Liver (tissue), 8 donors: ENCODE measurements at regions not wholly inside any gene's neighbourhood (a gene's known extent, or its start where the extent isn't known, plus 50 kb on each side); places are given as distances from the start of the nearest gene placed in this dataset.

Source experiments
- DNase-seq: peaks from one replicate; pipeline ENCODE4 v3.0.0-alpha.2; 2017; ENCODE audit warnings: low spot score
- H3K27ac ChIP-seq, 2 donors: one replicate each; pipeline ENCODE4 v1.7.0; 2013; ENCODE audit warnings: inconsistent platforms in 2 of 2, low read length in 2 of 2, control low read depth in 1 of 2, low read depth in 1 of 2, mild to moderate bottlenecking in 1 of 2
- H3K27me3 ChIP-seq, 4 donors: one replicate each; pipeline versions ENCODE4 v1.6.1 to v1.7.0; 2013; ENCODE audit warnings: low read length in 3 of 4, inconsistent platforms in 1 of 4, mild to moderate bottlenecking in 1 of 4, moderate library complexity in 1 of 4; ENCODE audit not compliant: control insufficient read depth in 4 of 4, insufficient read depth in 4 of 4
- H3K36me3 ChIP-seq, 4 donors: one replicate each; pipeline versions ENCODE4 v1.6.1 to v1.7.0; 2013; ENCODE audit warnings: low read length in 3 of 4, mild to moderate bottlenecking in 3 of 4, low read depth in 1 of 4, moderate library complexity in 1 of 4; ENCODE audit not compliant: control insufficient read depth in 4 of 4, insufficient read depth in 3 of 4
- H3K4me1 ChIP-seq, 4 donors: one replicate each; pipeline versions ENCODE4 v1.6.1 to v1.7.0; 2013; ENCODE audit warnings: low read length in 3 of 4, mild to moderate bottlenecking in 3 of 4, moderate library complexity in 1 of 4; ENCODE audit not compliant: control insufficient read depth in 4 of 4, insufficient read depth in 4 of 4
- H3K4me3 ChIP-seq, 3 donors: one replicate each; pipeline versions ENCODE4 v1.6.1 to v1.7.0; 2013; ENCODE audit warnings: low read length in 3 of 3, control low read depth in 1 of 3, low read depth in 1 of 3, mild to moderate bottlenecking in 1 of 3
- H3K9ac ChIP-seq, 2 donors: one replicate each; pipeline ENCODE4 v1.7.0; 2013; ENCODE audit warnings: low read length in 2 of 2, mild to moderate bottlenecking in 2 of 2, moderate library complexity in 2 of 2, control low read depth in 1 of 2, low read depth in 1 of 2
- H3K9me3 ChIP-seq, 4 donors: one replicate each; pipeline versions ENCODE4 v1.6.1 to v1.7.0; 2013; ENCODE audit warnings: low read length in 3 of 4; ENCODE audit not compliant: control insufficient read depth in 4 of 4
- ATF3 ChIP-seq: IDR thresholded peaks from 2 replicates; pipeline ENCODE4 v1.6.1; 2016; ENCODE audit warnings: antibody characterized with exemption
- EGR1 ChIP-seq, 2 donors: IDR thresholded peaks; 2 replicates each; pipeline ENCODE4 v1.6.1; 2016 to 2018; ENCODE audit warnings: antibody characterized with exemption in 2 of 2, low read depth in 2 of 2
- FOXA2 ChIP-seq: IDR thresholded peaks from 2 replicates; pipeline ENCODE4 v1.6.1; 2016; ENCODE audit warnings: antibody characterized with exemption
- HNF4A ChIP-seq, 2 donors: conservative IDR thresholded peaks; 2 replicates each; pipeline ENCODE4 v1.6.1; 2016; ENCODE audit warnings: antibody characterized with exemption in 2 of 2, mild to moderate bottlenecking in 2 of 2
- HNF4G ChIP-seq: IDR thresholded peaks from 2 replicates; pipeline ENCODE4 v1.6.1; 2016; ENCODE audit warnings: antibody characterized with exemption
- JUND ChIP-seq, 2 donors: IDR thresholded peaks; 2 replicates each; pipeline ENCODE4 v1.6.1; 2016; ENCODE audit warnings: antibody characterized with exemption in 2 of 2
- MAX ChIP-seq: IDR thresholded peaks from 2 replicates; pipeline ENCODE4 v1.6.1; 2016; ENCODE audit warnings: antibody characterized with exemption
- NR2F2 ChIP-seq: IDR thresholded peaks from 2 replicates; pipeline ENCODE4 v1.6.1; 2016; ENCODE audit warnings: antibody characterized with exemption
- RAD21 ChIP-seq, 2 donors: IDR thresholded peaks; 2 replicates each; pipeline ENCODE4 v1.6.1; 2016; ENCODE audit warnings: antibody characterized with exemption in 2 of 2, mild to moderate bottlenecking in 2 of 2
- RXRA ChIP-seq, 2 donors: IDR thresholded peaks; 2 replicates each; pipeline ENCODE4 v1.6.1; 2017 to 2018; ENCODE audit warnings: antibody characterized with exemption in 2 of 2, mild to moderate bottlenecking in 1 of 2
- SP1 ChIP-seq: IDR thresholded peaks from 2 replicates; pipeline ENCODE4 v1.6.1; 2018; ENCODE audit warnings: antibody characterized with exemption, mild to moderate bottlenecking
- TAF1 ChIP-seq: conservative IDR thresholded peaks from 2 replicates; pipeline ENCODE4 v1.6.1; 2016; ENCODE audit warnings: antibody characterized with exemption, mild to moderate bottlenecking
- YY1 ChIP-seq: IDR thresholded peaks from 2 replicates; pipeline ENCODE4 v1.6.1; 2016; ENCODE audit warnings: antibody characterized with exemption, mild to moderate bottlenecking
- ZBTB33 ChIP-seq: IDR thresholded peaks from 2 replicates; pipeline ENCODE4 v1.6.1; 2016; ENCODE audit warnings: antibody characterized with exemption
- WGBS: extraction: QIAGEN DNeasy Blood & Tissue Kit; methylation state at CpG from one replicate; pipeline ENCODE4 v1.1.7; 2013; 5-methylcytosine and 5-hydroxymethylcytosine counted together
- TF ChIP-seq, protein P1 (sequence below): fragments of 150-350 bp; IDR thresholded peaks from 2 replicates; pipeline ENCODE4 v1.5.1; 2017; ENCODE audit warnings: improper control_type of control experiment, low read depth, low read length; ENCODE audit not compliant: missing input control
- donor health status: healthy.
- donor health status: healthy.
- donor health status: healthy.
- donor health status: healthy.
- donor health status: healthy.

DNA sequence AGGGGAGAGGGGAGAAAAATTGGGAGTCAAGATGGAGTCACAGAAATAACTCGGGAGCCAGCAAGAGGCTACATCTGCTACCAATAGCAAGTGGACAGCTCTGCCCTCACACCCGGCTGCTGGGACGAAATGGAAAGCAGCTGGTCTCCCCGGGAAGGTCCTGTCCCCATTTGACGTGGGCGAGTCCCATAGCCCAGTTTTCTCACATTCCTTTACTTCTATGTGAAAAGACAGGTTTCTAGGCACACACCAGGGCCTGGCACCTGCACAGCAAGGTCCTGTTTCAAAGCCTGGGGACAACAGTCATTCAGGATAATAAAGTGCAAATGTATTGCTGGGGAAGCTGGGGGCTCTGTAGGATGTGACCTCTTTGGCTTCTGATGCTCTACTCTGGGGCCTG is 162.6 kb downstream of the OAT start (continued):
- TF ChIP-seq, protein P1, sequence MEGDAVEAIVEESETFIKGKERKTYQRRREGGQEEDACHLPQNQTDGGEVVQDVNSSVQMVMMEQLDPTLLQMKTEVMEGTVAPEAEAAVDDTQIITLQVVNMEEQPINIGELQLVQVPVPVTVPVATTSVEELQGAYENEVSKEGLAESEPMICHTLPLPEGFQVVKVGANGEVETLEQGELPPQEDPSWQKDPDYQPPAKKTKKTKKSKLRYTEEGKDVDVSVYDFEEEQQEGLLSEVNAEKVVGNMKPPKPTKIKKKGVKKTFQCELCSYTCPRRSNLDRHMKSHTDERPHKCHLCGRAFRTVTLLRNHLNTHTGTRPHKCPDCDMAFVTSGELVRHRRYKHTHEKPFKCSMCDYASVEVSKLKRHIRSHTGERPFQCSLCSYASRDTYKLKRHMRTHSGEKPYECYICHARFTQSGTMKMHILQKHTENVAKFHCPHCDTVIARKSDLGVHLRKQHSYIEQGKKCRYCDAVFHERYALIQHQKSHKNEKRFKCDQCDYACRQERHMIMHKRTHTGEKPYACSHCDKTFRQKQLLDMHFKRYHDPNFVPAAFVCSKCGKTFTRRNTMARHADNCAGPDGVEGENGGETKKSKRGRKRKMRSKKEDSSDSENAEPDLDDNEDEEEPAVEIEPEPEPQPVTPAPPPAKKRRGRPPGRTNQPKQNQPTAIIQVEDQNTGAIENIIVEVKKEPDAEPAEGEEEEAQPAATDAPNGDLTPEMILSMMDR = no peak
- TF ChIP-seq EGR1 (IDR thresholded peaks at IDR 0.05; ENCODE audit: low read depth in 2 of 2) = no peak

- WGBS = 73% methylated on average over 5 of the region's 5 CpGs
- H3K4me3 ChIP-seq = no peak overlapping the region
- H3K27me3 ChIP-seq = no peaks in the 10 kb centered on the region
- no peaks in the 10 kb centered on the region for H3K36me3 ChIP-seq
- peaks cover 3 to 6% (median 5%) of the 10 kb centered on the region in 4 donors for H3K9me3 ChIP-seq
- peaks cover 0 to 2% (median under 1%) of the 10 kb centered on the region in 4 donors for H3K4me1 ChIP-seq
- TF ChIP-seq RAD21 (IDR thresholded peaks at IDR 0.05) (no peak), EGR1 (IDR thresholded peaks at IDR 0.05; ENCODE audit: low read depth in 2 of 2) (no peak), NR2F2 (peak; percentile 84), SP1 (peak; percentile 11), RXRA (IDR thresholded peaks at IDR 0.05) (peak; percentile 5 to 23), YY1 (no peak)
- TF ChIP-seq, protein P1 = no peak
- no peak for DNase-seq
- H3K27ac ChIP-seq = no peak overlapping the region
- H3K9ac ChIP-seq = no peak overlapping the region
Observed at GRCh38 chr10:124255556-124255955, 162.2 kb upstream of the CHST15 start.

- Histone ChIP-seq H3K4me1 (peaks cover 0 to 4% (median under 1%) of the 10 kb centered on the region in 4 donors), H3K27me3 (no peaks in the 10 kb centered on the region), H3K9me3 (peaks cover 2 to 5% (median 4%) of the 10 kb centered on the region in 4 donors), H3K4me3 (no peak overlapping the region), H3K36me3 (no peaks in the 10 kb centered on the region), H3K27ac (no peak overlapping the region), H3K9ac (no peak overlapping the region)
- 85% methylated on average over 8 of the region's 8 CpGs for WGBS
- no peak for TF ChIP-seq HNF4G
- TF ChIP-seq MAX = no peak
- no peak for TF ChIP-seq JUND (IDR thresholded peaks at IDR 0.05)
- TF ChIP-seq RAD21 (IDR thresholded peaks at IDR 0.05) = no peak
- no peak for TF ChIP-seq FOXA2
- no peak for TF ChIP-seq TAF1
- no peak for TF ChIP-seq YY1
- TF ChIP-seq ZBTB33 = no peak
- TF ChIP-seq HNF4A (conservative IDR thresholded peaks at IDR 0.05) = no peak
- no peak for TF ChIP-seq ATF3
- no peak for DNase-seq
Observed at GRCh38 chr10:124254490-124254889, 161.1 kb upstream of the CHST15 start.
